MCF 10A (cell line): ENCODE measurements at regions not wholly inside any gene's neighbourhood (a gene's known extent, or its start where the extent isn't known, plus 50 kb on each side); places are given as distances from the start of the nearest gene placed in this dataset.

Source experiments
- BruUV-seq: library from RNA; stranded (reverse); fragments of 400-500 nt; replicated peaks from 2 replicates; lab custom pipeline; 2021; lab: Mats Ljungman, UMichigan
- CTCF ChIA-PET: fragments of 300-600 bp; sonication (Branson Sonifier 250); formaldehyde crosslinking; extraction: SDS; loops from one replicate; lab custom pipeline; 2021; ENCODE audit warnings: antibody characterized with exemption, inconsistent platforms; lab: Yijun Ruan, JAX
- POLR2A ChIA-PET: fragments of 300-600, 350-650 bp; sonication (Branson Sonifier 250); formaldehyde crosslinking; extraction: SDS; loops from one replicate; lab custom pipeline; 2020; ENCODE audit warnings: antibody characterized with exemption, inconsistent platforms; lab: Yijun Ruan, JAX
- DNase-seq: peaks from one replicate; pipeline ENCODE4 v3.0.0-alpha.2; 2018; ENCODE audit not compliant: unreplicated experiment
- H3K27ac Mint-ChIP-seq: one replicate; pipeline ENCODE4 v1.8.0; 2022; ENCODE audit warnings: mild to moderate bottlenecking, low read depth, mixed read lengths; ENCODE audit not compliant: unreplicated experiment
- H3K27me3 Mint-ChIP-seq: one replicate; pipeline ENCODE4 v1.8.0; 2022; ENCODE audit warnings: mixed read lengths; ENCODE audit not compliant: insufficient read depth, unreplicated experiment
- H3K36me3 Mint-ChIP-seq: one replicate; pipeline ENCODE4 v1.8.0; 2022; ENCODE audit warnings: mild to moderate bottlenecking, moderate library complexity, mixed read lengths; ENCODE audit not compliant: insufficient read depth, unreplicated experiment
- H3K4me1 Mint-ChIP-seq: one replicate; pipeline ENCODE4 v1.8.0; 2022; ENCODE audit warnings: mixed read lengths; ENCODE audit not compliant: insufficient read depth, unreplicated experiment
- H3K4me3 Mint-ChIP-seq: one replicate; pipeline ENCODE4 v1.8.0; 2022; ENCODE audit warnings: mild to moderate bottlenecking, moderate library complexity, mixed read lengths; ENCODE audit not compliant: unreplicated experiment
- H3K9me3 Mint-ChIP-seq: one replicate; pipeline ENCODE4 v1.8.0; 2022; ENCODE audit warnings: mixed read lengths; ENCODE audit not compliant: unreplicated experiment
- intact Hi-C: fragments of 100-400 bp; cut with micrococcal nuclease; formaldehyde crosslinking; loops from 2 replicates; pipeline ENCODE4 v1.14.1; 2022
- TF ChIP-seq, protein P1 (sequence below): fragments of 200-600 bp; IDR thresholded peaks from one replicate; pipeline ENCODE4 v1.8.0; 2022; ENCODE audit warnings: antibody characterized with exemption, mild to moderate bottlenecking; ENCODE audit not compliant: unreplicated experiment

- no peak overlapping the region for H3K4me3 Mint-ChIP-seq
- H3K4me1 Mint-ChIP-seq, result peaks cover 6% of the 10 kb centered on the region
- peak; percentile 60 for DNase-seq
These were observed 73.7 kb upstream of the BAIAP2L1 start for GRCh38 chr7:98474558-98474957.

GRCh38 chr7:98472521-98472954 lies 71.6 kb upstream of the BAIAP2L1 start:
- Mint-ChIP-seq H3K9me3 (no peaks in the 10 kb centered on the region), H3K27ac (no peak overlapping the region), H3K4me1 (peaks cover 6% of the 10 kb centered on the region), H3K27me3 (no peaks in the 10 kb centered on the region), H3K36me3 (no peaks in the 10 kb centered on the region), H3K4me3 (no peak overlapping the region)
- no peak for DNase-seq
- no TSS peak for BruUV-seq
- ChIA-PET CTCF (interaction anchor here (0.6 to 1.7 kb wide), 4 partner anchors 18 to 369 kb away, joined by 3 to 4 read pairs (median 3); no protein-coding TSS in a partner anchor), POLR2A (no interaction called here)
- TF ChIP-seq, protein P1, sequence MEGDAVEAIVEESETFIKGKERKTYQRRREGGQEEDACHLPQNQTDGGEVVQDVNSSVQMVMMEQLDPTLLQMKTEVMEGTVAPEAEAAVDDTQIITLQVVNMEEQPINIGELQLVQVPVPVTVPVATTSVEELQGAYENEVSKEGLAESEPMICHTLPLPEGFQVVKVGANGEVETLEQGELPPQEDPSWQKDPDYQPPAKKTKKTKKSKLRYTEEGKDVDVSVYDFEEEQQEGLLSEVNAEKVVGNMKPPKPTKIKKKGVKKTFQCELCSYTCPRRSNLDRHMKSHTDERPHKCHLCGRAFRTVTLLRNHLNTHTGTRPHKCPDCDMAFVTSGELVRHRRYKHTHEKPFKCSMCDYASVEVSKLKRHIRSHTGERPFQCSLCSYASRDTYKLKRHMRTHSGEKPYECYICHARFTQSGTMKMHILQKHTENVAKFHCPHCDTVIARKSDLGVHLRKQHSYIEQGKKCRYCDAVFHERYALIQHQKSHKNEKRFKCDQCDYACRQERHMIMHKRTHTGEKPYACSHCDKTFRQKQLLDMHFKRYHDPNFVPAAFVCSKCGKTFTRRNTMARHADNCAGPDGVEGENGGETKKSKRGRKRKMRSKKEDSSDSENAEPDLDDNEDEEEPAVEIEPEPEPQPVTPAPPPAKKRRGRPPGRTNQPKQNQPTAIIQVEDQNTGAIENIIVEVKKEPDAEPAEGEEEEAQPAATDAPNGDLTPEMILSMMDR, result no peak
- intact Hi-C loops, result no loop called here

More at GRCh38 chr7:98474558-98474957, 73.7 kb upstream of the BAIAP2L1 start:
- intact Hi-C loops, result no loop called here
- CTCF ChIA-PET, result no interaction called here
- no TSS peak for BruUV-seq
- Mint-ChIP-seq H3K9me3 (no peaks in the 10 kb centered on the region), H3K36me3 (no peaks in the 10 kb centered on the region), H3K27ac (peak overlapping the region; percentile 5), H3K27me3 (no peaks in the 10 kb centered on the region)
- TF ChIP-seq, protein P1, result no peak
- POLR2A ChIA-PET, result no interaction called here

DNA sequence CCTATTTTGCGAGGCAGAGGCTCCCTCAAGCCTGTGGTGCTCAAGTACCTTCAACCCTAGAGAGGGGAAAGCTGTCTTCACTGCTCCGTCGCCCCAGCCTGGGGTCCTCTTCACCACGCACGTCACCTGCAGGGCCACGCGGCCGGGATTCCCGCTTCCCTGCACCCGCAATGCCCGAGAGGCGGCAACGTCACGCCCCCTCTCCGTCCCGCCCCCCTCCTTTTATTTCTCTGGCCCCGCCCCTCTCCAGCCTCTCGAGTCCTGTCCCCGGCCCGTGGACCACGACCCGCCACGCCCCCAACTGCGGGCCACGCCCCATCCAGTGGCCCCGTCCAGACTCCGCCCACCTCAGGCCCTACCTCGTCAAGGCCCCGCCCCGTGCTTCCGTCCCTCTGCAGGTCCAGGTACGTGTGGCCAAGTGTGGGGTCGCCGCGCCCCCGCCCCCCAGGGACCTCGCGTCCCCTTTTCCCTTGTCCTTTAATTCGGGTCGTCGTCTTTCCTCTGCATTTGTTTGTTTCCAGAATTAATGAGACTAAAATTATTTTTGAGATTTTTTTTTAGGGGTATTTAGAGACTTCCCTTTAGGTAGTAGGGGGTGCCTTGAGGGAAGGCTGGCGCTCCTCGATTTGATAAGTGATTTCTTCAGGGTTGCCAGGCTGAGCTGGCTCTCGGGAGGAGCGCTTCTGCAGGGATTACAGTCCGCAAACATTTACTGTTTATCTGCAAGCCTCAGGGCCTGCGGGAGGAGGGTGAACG lies 69.8 kb upstream of the BAIAP2L1 start:
- peaks cover 6% of the 10 kb centered on the region for H3K4me1 Mint-ChIP-seq
- POLR2A ChIA-PET, result no interaction called here
- no peak for DNase-seq
- no peak overlapping the region for H3K27ac Mint-ChIP-seq
- H3K36me3 Mint-ChIP-seq, result no peaks in the 10 kb centered on the region
- H3K9me3 Mint-ChIP-seq, result no peaks in the 10 kb centered on the region
- intact Hi-C loops, result no loop called here
- peaks cover 14% of the 10 kb centered on the region for H3K27me3 Mint-ChIP-seq
- no TSS peak for BruUV-seq
- H3K4me3 Mint-ChIP-seq, result no peak overlapping the region
- TF ChIP-seq, protein P1, result no peak
- CTCF ChIA-PET, result no interaction called here

DNA sequence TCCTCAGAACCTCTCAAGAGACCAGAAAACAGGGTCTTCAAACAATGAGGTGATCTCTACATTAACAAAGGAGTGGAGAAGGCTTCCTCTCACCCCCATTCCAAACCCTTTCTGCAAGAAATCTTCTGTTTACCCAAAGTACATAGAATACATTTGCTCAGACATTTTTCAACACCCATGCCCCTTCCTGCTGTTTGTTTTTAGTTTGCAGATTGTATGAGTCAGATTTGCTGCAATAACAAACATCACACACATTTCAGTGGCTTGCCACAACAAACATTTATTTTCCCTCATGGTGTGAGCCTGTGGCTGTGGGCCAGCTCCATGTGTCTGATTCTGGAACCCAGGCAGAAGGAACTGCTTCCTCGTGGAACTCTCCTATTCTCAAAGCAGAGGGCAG lies 68.2 kb upstream of the BAIAP2L1 start:
- intact Hi-C loops, result no loop called here
- H3K9me3 Mint-ChIP-seq, result no peaks in the 10 kb centered on the region
- H3K4me3 Mint-ChIP-seq, result no peak overlapping the region
- no peak overlapping the region for H3K27ac Mint-ChIP-seq
- ChIA-PET CTCF (no interaction called here), POLR2A (no interaction called here)
- TF ChIP-seq, protein P1, result no peak
- peaks cover 22% of the 10 kb centered on the region for H3K27me3 Mint-ChIP-seq
- H3K4me1 Mint-ChIP-seq, result no peaks in the 10 kb centered on the region
- no peak for DNase-seq
- no TSS peak for BruUV-seq
- H3K36me3 Mint-ChIP-seq, result no peaks in the 10 kb centered on the region
